Choroid plexus epithelial cell (primary cell): ENCODE measurements at regions not wholly inside any gene's neighbourhood (a gene's known extent, or its start where the extent isn't known, plus 50 kb on each side); places are given as distances from the start of the nearest gene placed in this dataset.
"Not testable (repeated sequence)": the region's sequence is repeated elsewhere in the genome, so short reads cannot be mapped to it uniquely, and the experiment has no call there.

ENCODE experiments used
- DNase-seq: peaks from one replicate; pipeline ENCODE4 v3.0.0-alpha.2; 2010; ENCODE audit warnings: low read depth
- H3K4me3 ChIP-seq: 2 replicates; pipeline ENCODE4 v1.5.1; 2011; ENCODE audit warnings: low read depth, mild to moderate bottlenecking, control low read depth, low read length, moderate library complexity
- CTCF ChIP-seq: conservative IDR thresholded peaks from 2 replicates; pipeline ENCODE4 v1.5.1; 2011; ENCODE audit warnings: low read depth, mild to moderate bottlenecking, control low read depth, inconsistent platforms, low read length, moderate library complexity

DNA sequence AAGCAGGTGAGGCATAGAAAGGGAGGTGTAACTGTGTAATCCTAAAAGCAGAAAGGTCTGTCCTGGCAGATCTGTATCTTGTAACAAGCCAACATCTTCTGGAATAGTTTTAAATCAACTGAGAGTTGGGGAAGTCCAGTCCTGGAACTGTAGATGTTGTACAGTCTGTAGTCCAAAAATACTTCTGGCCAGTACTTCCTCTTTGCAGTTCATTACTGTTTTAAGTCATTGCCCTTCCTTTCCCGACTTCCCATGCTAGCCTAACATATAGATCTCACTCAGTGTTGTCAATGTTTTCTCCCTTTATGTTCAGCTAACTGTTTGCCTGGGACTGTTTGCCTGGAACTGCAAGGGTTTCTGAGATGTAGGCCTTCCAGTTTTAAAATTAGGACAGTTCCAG lies 168.5 kb upstream of the ISL1 start:
- DNase-seq, result no peak
- no peak for TF ChIP-seq CTCF
- no peak overlapping the region for H3K4me3 ChIP-seq

DNA sequence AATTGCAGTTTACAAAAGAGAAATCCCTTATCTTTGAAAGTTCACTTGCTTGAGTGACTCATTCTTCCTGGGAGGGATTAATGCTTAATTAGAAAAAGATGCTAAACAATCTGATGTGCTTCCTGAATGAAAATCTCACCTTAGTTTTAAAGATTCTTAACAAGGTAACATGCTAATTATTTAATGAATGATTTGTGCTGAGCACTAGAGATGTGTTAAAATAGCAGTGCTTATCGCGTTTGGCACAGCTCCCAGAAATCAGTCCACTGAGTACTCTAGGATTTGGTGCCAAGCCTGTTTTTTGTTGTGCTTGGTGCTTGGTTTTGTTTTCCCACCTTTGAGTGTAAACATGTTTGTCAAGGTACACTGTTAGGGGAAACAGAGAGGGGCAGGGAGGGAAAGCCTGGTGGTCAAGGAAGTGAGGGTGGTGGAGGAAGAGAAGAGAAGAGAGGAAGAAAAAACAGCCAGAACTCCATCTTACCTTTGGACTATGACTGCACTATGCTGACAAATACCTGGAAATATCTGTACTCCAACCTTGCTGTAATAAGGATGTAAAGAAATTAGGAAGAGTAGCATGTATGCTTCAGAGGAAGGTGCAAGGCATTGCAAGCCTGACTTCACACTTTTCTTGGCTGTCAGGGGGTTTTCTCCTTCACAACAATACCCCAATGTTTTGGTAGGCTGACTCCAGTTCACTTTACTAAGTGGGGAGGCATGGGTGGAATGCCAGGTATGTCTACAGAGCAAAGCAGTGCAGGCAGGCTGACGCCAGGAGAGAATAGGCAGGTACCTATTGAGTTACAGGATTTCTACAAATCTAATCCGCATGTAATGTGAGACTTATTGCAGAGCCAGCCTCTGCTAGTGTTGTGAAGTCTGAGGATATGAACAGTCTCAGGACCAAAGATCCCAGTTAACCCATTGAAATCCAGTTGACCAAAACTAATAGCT lies 157.2 kb upstream of the ISL1 start:
- TF ChIP-seq CTCF, result no peak
- H3K4me3 ChIP-seq, result no peak overlapping the region
- peak; percentile 0 for DNase-seq

DNA sequence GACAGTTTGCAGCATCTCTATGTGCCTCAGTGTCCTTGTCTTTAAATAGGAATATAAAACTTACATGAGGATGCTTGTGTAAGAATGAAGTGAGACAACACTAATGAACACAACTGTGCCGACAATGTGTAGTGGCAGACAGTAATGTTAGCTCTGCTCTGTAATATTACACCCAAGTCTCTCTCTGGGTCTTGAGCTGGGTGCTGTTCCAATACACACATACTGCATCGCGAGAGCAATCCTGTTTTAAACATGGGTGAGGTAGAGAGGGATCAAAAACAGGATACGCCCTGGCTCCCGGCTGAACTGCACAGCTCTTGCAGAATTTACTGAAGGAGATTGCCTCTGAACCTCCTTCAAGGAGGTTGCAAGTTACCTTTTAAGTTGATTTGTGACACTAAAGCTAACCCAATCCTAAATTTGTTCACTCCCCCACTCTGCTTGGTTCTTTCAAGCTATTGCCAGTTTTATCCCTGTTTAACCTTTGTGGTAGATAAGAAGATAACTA lies 155.2 kb upstream of the ISL1 start:
- no peak for TF ChIP-seq CTCF
- no peak for DNase-seq
- no peak overlapping the region for H3K4me3 ChIP-seq

DNA sequence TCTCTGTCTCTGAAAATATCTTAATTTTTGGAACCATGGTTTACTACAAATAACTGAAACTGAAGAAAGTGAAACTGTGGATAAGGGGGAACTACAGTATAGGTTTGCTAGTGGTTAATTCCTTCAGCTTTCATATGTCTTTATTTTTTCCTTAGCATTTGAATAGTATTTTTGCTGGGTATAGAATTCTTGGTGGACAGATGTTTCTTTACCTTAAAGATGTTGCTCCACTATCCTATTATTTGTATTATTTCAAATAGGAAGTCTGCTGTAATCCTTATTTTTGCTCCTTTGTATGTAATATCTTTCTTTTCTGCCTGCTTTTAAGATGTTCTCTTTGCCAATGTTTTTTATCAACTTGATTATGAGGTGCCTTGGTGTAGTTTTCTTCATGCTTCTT lies 152.9 kb upstream of the ISL1 start:
- H3K4me3 ChIP-seq, result no peak overlapping the region
- DNase-seq, result no peak

GRCh38 chr5:51242456-51242855 lies 140.8 kb upstream of the ISL1 start:
- no peak for TF ChIP-seq CTCF
- no peak for DNase-seq
- no peak overlapping the region for H3K4me3 ChIP-seq

More for the DNA sequence above, 152.9 kb upstream of the ISL1 start:
- TF ChIP-seq CTCF, result no peak

DNA sequence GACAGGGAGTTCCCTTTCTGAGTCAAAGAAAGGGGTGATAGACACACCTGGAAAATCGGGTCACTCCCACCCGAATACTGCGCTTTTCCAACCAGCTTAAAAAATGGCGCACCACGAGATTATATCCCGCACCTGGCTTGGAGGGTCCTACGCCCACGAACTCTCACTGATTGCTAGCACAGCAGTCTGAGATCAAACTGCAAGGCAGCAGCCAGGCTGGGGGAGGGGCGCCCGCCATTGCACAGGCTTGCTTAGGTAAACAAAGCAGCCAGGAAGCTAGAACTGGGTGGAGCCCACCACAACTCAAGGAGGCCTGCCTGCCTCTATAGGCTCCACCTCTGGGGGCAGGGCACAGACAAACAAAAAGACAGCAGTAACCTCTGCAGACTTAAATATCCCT lies 132.3 kb upstream of the ISL1 start:
- H3K4me3 ChIP-seq, result not testable (repeated sequence)

DNA sequence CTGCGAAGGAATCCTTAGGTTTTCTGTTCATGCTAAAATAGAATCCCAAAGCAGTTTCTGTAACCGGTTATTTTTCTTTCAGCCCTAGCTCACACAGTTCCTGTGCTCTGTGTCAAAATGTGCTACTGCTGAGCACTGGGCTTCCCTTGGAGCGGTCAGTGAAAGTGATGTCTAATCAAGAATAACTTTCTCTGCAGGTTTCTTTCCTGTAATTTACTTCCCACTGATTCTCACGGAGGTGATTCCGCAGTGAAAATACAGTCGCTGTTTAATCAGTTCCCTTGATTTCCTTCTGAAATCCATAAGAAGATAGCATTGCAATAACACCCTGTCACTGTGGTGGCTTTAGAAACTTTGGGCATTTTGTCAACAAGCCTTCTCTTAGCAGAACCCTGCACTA lies 112.0 kb upstream of the ISL1 start:
- DNase-seq, result no peak
- no peak overlapping the region for H3K4me3 ChIP-seq
- no peak for TF ChIP-seq CTCF

More for the DNA sequence above, 132.3 kb upstream of the ISL1 start:
- not testable (repeated sequence) for DNase-seq
